Ovary (tissue), 3 donors: ENCODE measurements at regions not wholly inside any gene's neighbourhood (a gene's known extent, or its start where the extent isn't known, plus 50 kb on each side); places are given as distances from the start of the nearest gene placed in this dataset.
"Not testable (repeated sequence)": the region's sequence is repeated elsewhere in the genome, so short reads cannot be mapped to it uniquely, and the experiment has no call there.

Source experiments
- CTCF ChIP-seq, 3 donors: fragments of 450-650 bp in 2 of 3; fragments of 200-600 bp in 1 of 3; IDR thresholded peaks; one replicate each; pipeline versions ENCODE4 v1.5.1 to v1.8.0; 2016 to 2022; ENCODE audit warnings: antibody characterized with exemption in 3 of 3, mild to moderate bottlenecking in 1 of 3
- EP300 ChIP-seq: sonication (generic); formaldehyde crosslinking; IDR thresholded peaks from one replicate; pipeline ENCODE4 v1.6.1; 2017; ENCODE audit warnings: antibody characterized with exemption
- POLR2A ChIP-seq: fragments of 450-650 bp; IDR thresholded peaks from one replicate; pipeline ENCODE4 v1.6.1; 2017; ENCODE audit warnings: antibody characterized with exemption, mild to moderate bottlenecking, moderate library complexity
- donor health status: DM: no; HTN: no; CAD: no.

GRCh38 chr21:9036966-9037587, 1484.3 kb upstream of the TPTE start:
- TF ChIP-seq CTCF (IDR thresholded peaks at IDR 0.05); POLR2A; EP300: not testable (repeated sequence)
